ENCODE measurements at regions not wholly inside any gene's neighbourhood (a gene's known extent, or its start where the extent isn't known, plus 50 kb on each side); places are given as distances from the start of the nearest gene placed in this dataset.

DNA sequence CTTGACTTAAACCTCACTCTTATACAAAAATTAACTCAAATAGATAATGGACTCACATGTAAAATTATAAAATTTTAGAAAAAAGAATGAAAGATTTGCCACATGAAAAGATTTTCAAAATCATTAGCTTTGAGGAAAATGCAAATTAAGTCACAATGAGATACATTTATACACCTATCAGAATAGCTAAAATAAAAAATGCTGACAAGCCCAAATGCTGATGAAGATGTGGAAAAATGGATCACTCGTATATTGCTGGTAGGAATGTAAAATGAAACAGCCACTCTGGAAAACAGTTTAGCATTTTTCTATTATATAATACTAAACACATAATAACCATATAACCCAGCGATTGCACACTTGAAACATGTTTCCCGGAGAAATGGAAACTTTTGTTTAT is 316.2 kb downstream of the ANKRD50 start:
- ChIA-PET POLR2A (no interaction called here), CTCF (interaction anchor here (1.1 kb wide), 1 partner anchor 20 kb away, joined by 3 read pairs; no protein-coding TSS in a partner anchor)
- TF ChIP-seq, protein P1, sequence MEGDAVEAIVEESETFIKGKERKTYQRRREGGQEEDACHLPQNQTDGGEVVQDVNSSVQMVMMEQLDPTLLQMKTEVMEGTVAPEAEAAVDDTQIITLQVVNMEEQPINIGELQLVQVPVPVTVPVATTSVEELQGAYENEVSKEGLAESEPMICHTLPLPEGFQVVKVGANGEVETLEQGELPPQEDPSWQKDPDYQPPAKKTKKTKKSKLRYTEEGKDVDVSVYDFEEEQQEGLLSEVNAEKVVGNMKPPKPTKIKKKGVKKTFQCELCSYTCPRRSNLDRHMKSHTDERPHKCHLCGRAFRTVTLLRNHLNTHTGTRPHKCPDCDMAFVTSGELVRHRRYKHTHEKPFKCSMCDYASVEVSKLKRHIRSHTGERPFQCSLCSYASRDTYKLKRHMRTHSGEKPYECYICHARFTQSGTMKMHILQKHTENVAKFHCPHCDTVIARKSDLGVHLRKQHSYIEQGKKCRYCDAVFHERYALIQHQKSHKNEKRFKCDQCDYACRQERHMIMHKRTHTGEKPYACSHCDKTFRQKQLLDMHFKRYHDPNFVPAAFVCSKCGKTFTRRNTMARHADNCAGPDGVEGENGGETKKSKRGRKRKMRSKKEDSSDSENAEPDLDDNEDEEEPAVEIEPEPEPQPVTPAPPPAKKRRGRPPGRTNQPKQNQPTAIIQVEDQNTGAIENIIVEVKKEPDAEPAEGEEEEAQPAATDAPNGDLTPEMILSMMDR (IDR thresholded peaks at IDR 0.05; ENCODE audit: control extremely low read depth, extremely low read depth, low read depth, missing control alignments) = no peak
- DNase-seq (ENCODE audit: extremely low spot score) = no peak

DNA sequence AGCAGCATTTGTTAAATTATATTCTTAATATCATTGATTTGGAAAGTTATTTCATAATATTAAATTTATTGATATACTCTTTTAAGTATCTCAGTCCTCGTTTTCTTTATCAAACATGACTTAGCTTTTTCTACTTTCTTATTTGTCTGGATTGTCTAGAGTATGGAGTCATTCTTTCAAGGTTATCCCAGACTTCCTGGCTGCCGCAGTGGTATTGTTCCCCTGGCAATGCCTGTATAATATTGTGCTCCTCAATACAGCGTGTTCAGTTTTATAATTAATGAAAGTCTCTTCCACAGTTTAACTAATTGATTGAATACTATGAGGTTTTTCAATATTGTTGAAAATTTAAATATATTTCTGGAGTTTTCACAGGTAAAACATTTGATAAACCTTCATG is 310.9 kb downstream of the ANKRD50 start:
- POLR2A ChIA-PET = no interaction called here
- CTCF ChIA-PET = interaction anchor here (1.1 kb wide), 1 partner anchor 11 kb away, joined by 3 read pairs; no protein-coding TSS in a partner anchor
- TF ChIP-seq, protein P1 (IDR thresholded peaks at IDR 0.05; ENCODE audit: control extremely low read depth, extremely low read depth, low read depth, missing control alignments) = no peak
- DNase-seq (ENCODE audit: extremely low spot score) = no peak

DNA sequence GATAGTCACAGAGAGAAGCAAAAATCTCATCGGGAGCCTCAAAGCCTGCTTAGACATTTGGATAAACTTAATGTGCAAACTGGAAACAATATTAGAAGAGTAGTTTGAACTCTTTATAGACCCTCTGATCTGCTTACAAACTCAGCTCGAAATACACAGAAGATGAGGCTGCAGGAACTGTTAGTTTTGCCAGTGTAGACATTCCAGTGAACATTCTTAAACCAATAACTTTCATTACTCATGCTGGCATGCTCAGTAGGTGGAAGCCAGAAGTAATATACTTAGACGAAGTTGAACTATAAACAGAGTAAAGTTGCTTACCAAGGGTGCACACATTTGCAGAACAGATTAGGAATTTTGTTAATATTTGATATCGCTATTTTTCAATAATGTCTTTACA is 303.5 kb downstream of the ANKRD50 start:
- CTCF ChIA-PET = no interaction called here
- no peak for DNase-seq (ENCODE audit: extremely low spot score)
- TF ChIP-seq, protein P1 (IDR thresholded peaks at IDR 0.05; ENCODE audit: control extremely low read depth, extremely low read depth, low read depth, missing control alignments) = no peak

DNA sequence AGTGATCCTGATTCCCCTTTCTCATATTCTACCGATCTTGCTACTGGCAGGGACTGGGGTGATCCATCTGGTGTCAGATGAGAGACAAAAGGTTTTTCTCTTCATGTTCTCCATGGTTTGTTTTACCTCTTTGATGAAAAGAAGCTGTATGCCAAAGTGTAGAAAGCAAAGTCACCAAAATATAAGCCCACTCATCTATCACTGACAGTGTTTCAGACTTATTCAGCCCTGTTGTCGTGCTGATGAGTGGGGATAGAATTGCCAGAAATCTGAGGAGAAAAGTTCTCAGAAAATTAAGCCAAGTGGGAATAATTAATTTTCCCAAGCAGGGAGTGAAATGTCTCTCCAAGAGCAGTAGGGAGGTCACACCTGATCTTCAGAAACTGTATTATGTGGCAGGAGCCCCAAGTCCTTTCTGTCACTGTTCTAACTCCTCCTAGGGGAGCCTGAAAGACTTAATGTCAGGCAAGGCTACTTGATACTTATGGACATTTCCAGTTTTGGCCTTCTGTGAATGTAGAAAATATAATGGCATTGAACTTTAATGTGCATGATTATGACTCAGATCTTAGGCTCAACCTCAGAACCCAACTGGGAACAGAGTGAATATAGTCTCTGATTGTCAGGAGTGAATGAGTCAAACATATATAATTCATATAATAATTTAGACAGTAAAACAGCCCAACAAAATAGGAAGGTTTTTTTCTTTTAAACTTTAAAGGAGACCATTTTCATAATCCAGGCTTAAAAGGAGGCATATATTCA is 298.1 kb downstream of the ANKRD50 start:
- CTCF ChIA-PET = interaction anchor here (1.3 kb wide), 1 partner anchor 34 kb away, joined by 3 read pairs; no protein-coding TSS in a partner anchor
- DNase-seq (ENCODE audit: extremely low spot score) = no peak
- TF ChIP-seq, protein P1 (IDR thresholded peaks at IDR 0.05; ENCODE audit: control extremely low read depth, extremely low read depth, low read depth, missing control alignments) = no peak
- POLR2A ChIA-PET = no interaction called here

More for the DNA sequence above, 303.5 kb downstream of the ANKRD50 start:
- POLR2A ChIA-PET = no interaction called here

DNA sequence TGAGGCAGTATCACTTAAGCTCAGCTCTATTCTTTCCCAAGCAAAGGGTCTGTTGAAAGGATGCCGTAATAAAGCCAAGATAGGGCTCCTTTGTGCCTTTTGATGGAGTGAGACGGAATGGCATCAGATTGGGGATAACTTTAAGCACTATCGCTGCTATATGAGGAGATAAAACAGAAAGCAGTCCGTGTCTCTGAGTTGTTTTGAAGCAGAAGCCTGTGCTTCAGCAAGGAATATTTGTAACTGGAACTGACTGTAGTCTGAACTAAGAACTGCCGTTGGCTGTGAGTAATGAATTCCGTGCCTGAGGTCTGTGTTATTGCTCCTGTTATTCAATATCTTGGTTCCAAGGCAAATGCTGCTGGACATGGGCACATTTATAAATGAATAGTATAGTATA is 297.4 kb downstream of the ANKRD50 start:
- TF ChIP-seq, protein P1 (IDR thresholded peaks at IDR 0.05; ENCODE audit: control extremely low read depth, extremely low read depth, low read depth, missing control alignments) = no peak
- no peak for DNase-seq (ENCODE audit: extremely low spot score)
- ChIA-PET CTCF (interaction anchor here (1.3 kb wide), 1 partner anchor 33 kb away, joined by 3 read pairs; no protein-coding TSS in a partner anchor), POLR2A (no interaction called here)

DNA sequence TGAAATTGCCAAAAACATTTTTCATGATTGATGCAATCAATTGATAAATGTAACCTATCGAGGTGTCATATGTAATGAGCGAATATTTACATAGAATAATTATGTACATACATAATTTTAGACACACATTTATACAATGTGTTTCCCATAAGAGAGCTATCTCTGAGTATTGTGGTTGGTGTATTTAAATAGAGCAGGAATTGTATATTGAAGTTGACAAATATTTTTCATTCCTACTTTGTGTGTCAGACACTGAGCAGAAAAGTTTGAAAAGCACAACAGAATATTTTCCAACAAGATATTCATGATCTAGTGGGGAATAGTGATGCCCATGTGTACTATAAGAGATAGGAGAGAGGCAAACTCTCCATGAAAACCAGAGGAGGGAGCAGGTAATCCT is 295.2 kb downstream of the ANKRD50 start:
- TF ChIP-seq, protein P1 (IDR thresholded peaks at IDR 0.05; ENCODE audit: control extremely low read depth, extremely low read depth, low read depth, missing control alignments) = no peak
- no peak for DNase-seq (ENCODE audit: extremely low spot score)
- ChIA-PET POLR2A (no interaction called here), CTCF (interaction anchor here (1.4 kb wide), 1 partner anchor 10 kb away, joined by 3 read pairs; no protein-coding TSS in a partner anchor)
